ENCODE measurements at regions not wholly inside any gene's neighbourhood (a gene's known extent, or its start where the extent isn't known, plus 50 kb on each side); places are given as distances from the start of the nearest gene placed in this dataset.
"Not testable (repeated sequence)": the region's sequence is repeated elsewhere in the genome, so short reads cannot be mapped to it uniquely, and the experiment has no call there.

- Histone ChIP-seq H3K4me3 (ENCODE audit: insufficient read depth, low read depth, low read length) (no peak overlapping the region), H3K9me3 (ENCODE audit: insufficient read depth, low read depth, low read length) (no peaks in the 10 kb centered on the region), H3K9ac (ENCODE audit: low read length) (no peak overlapping the region), H3K4me1 (ENCODE audit: insufficient read depth, low read length) (no peaks in the 10 kb centered on the region), H3K27ac (ENCODE audit: low read depth, low read length) (no peak overlapping the region), H4K20me1 (ENCODE audit: insufficient read depth, low read length) (no peaks in the 10 kb centered on the region), H2AFZ (ENCODE audit: low read depth, low read length) (no peak overlapping the region), H3K36me3 (ENCODE audit: insufficient read depth, low read length) (no peaks in the 10 kb centered on the region), H3K79me2 (ENCODE audit: insufficient read depth, low read length) (no peaks in the 10 kb centered on the region), H3K4me2 (ENCODE audit: low read length) (no peak overlapping the region), H3K27me3 (ENCODE audit: insufficient read depth, low read length) (no peaks in the 10 kb centered on the region)
- Mint-ChIP-seq H3K4me1 (ENCODE audit: low read depth, unreplicated experiment) (no peaks in the 10 kb centered on the region), H3K4me3 (ENCODE audit: unreplicated experiment) (no peak overlapping the region), H3K9me3 (ENCODE audit: unreplicated experiment) (no peaks in the 10 kb centered on the region), H3K27ac (ENCODE audit: unreplicated experiment) (no peak overlapping the region), H3K36me3 (ENCODE audit: low read depth, unreplicated experiment) (no peaks in the 10 kb centered on the region), H3K27me3 (ENCODE audit: low read depth, unreplicated experiment) (no peaks in the 10 kb centered on the region)
- TF ChIP-seq CTCF (IDR thresholded peaks at IDR 0.05; ENCODE audit: insufficient read depth, low read depth, low read length) (no peak), EZH2 (IDR thresholded peaks at IDR 0.05; ENCODE audit: insufficient read depth, low read length) (no peak)
- no peak for DNase-seq (ENCODE audit: low read depth)
- no peak for FAIRE-seq
Observed at GRCh38 chr2:186927185-186927866, 78.4 kb upstream of the ZSWIM2 start.

GRCh38 chr2:186925514-186925913 is 76.5 kb upstream of the ZSWIM2 start:
- FAIRE-seq (no peak), DNase-seq (ENCODE audit: low read depth) (no peak)
- no peaks in the 10 kb centered on the region for H3K4me1 Mint-ChIP-seq (ENCODE audit: low read depth, unreplicated experiment)
- H3K9me3 Mint-ChIP-seq (ENCODE audit: unreplicated experiment): no peaks in the 10 kb centered on the region
- H3K36me3 Mint-ChIP-seq (ENCODE audit: low read depth, unreplicated experiment): no peaks in the 10 kb centered on the region
- Histone ChIP-seq H3K9ac (ENCODE audit: low read length) (no peak overlapping the region), H4K20me1 (ENCODE audit: insufficient read depth, low read length) (no peaks in the 10 kb centered on the region), H3K79me2 (ENCODE audit: insufficient read depth, low read length) (no peaks in the 10 kb centered on the region), H2AFZ (ENCODE audit: low read depth, low read length) (no peak overlapping the region), H3K4me2 (ENCODE audit: low read length) (no peak overlapping the region), H3K4me1 (ENCODE audit: insufficient read depth, low read length) (no peaks in the 10 kb centered on the region), H3K36me3 (ENCODE audit: insufficient read depth, low read length) (no peaks in the 10 kb centered on the region), H3K27me3 (ENCODE audit: insufficient read depth, low read length) (no peaks in the 10 kb centered on the region), H3K27ac (ENCODE audit: low read depth, low read length) (no peak overlapping the region), H3K9me3 (ENCODE audit: insufficient read depth, low read depth, low read length) (no peaks in the 10 kb centered on the region), H3K4me3 (ENCODE audit: insufficient read depth, low read depth, low read length) (no peak overlapping the region)
- TF ChIP-seq CTCF (IDR thresholded peaks at IDR 0.05; ENCODE audit: insufficient read depth, low read depth, low read length): no peak
- TF ChIP-seq EZH2 (IDR thresholded peaks at IDR 0.05; ENCODE audit: insufficient read depth, low read length): no peak
- no peak overlapping the region for H3K27ac Mint-ChIP-seq (ENCODE audit: unreplicated experiment)
- H3K4me3 Mint-ChIP-seq (ENCODE audit: unreplicated experiment): no peak overlapping the region
- H3K27me3 Mint-ChIP-seq (ENCODE audit: low read depth, unreplicated experiment): no peaks in the 10 kb centered on the region

GRCh38 chr2:186922316-186922715 is 73.3 kb upstream of the ZSWIM2 start:
- H3K9ac ChIP-seq (ENCODE audit: low read length); H3K4me2 ChIP-seq (ENCODE audit: low read length); H3K79me2 ChIP-seq (ENCODE audit: insufficient read depth, low read length); H3K4me3 ChIP-seq (ENCODE audit: insufficient read depth, low read depth, low read length); H3K4me1 ChIP-seq (ENCODE audit: insufficient read depth, low read length); H3K27me3 ChIP-seq (ENCODE audit: insufficient read depth, low read length); H3K9me3 ChIP-seq (ENCODE audit: insufficient read depth, low read depth, low read length); H3K27me3 Mint-ChIP-seq (ENCODE audit: low read depth, unreplicated experiment); FAIRE-seq; H3K27ac Mint-ChIP-seq (ENCODE audit: unreplicated experiment); H3K9me3 Mint-ChIP-seq (ENCODE audit: unreplicated experiment); DNase-seq (ENCODE audit: low read depth); H3K4me1 Mint-ChIP-seq (ENCODE audit: low read depth, unreplicated experiment); H3K36me3 Mint-ChIP-seq (ENCODE audit: low read depth, unreplicated experiment); H3K36me3 ChIP-seq (ENCODE audit: insufficient read depth, low read length); H4K20me1 ChIP-seq (ENCODE audit: insufficient read depth, low read length); H3K27ac ChIP-seq (ENCODE audit: low read depth, low read length); H3K4me3 Mint-ChIP-seq (ENCODE audit: unreplicated experiment); H2AFZ ChIP-seq (ENCODE audit: low read depth, low read length): not testable (repeated sequence)
